ENCODE measurements at regions not wholly inside any gene's neighbourhood (a gene's known extent, or its start where the extent isn't known, plus 50 kb on each side); places are given as distances from the start of the nearest gene placed in this dataset.

- no peak for DNase-seq
Observed at GRCh38 chr11:37688456-37688855, 1090.4 kb upstream of the RAG2 start.

GRCh38 chr11:37687130-37687529 is 1089.1 kb upstream of the RAG2 start:
- no peak for DNase-seq

GRCh38 chr11:37671321-37671720 is 1073.3 kb upstream of the RAG2 start:
- DNase-seq = no peak

- no peak for DNase-seq
Observed at GRCh38 chr11:37666960-37667359, 1068.9 kb upstream of the RAG2 start.

GRCh38 chr11:37657645-37658044 is 1059.6 kb upstream of the RAG2 start:
- DNase-seq = no peak

GRCh38 chr11:37647767-37648166 is 1049.7 kb upstream of the RAG2 start:
- DNase-seq = no peak

GRCh38 chr11:37643968-37644367 is 1045.9 kb upstream of the RAG2 start:
- no peak for DNase-seq

GRCh38 chr11:37642296-37642695 is 1044.3 kb upstream of the RAG2 start:
- no peak for DNase-seq

GRCh38 chr11:37632748-37633147 is 1034.7 kb upstream of the RAG2 start:
- no peak for DNase-seq

- no peak for DNase-seq
Observed at GRCh38 chr11:37630866-37631265, 1032.8 kb upstream of the RAG2 start.

GRCh38 chr11:37623778-37624177 is 1025.7 kb upstream of the RAG2 start:
- no peak for DNase-seq

- DNase-seq = no peak
Observed at GRCh38 chr11:37621662-37622061, 1023.6 kb upstream of the RAG2 start.

- no peak for DNase-seq
Observed at GRCh38 chr11:37616291-37616690, 1018.3 kb upstream of the RAG2 start.

GRCh38 chr11:37613031-37613430 is 1015.0 kb upstream of the RAG2 start:
- no peak for DNase-seq

GRCh38 chr11:37612146-37612545 is 1014.1 kb upstream of the RAG2 start:
- no peak for DNase-seq

GRCh38 chr11:37605229-37605628 is 1007.2 kb upstream of the RAG2 start:
- DNase-seq = no peak

- no peak for DNase-seq
Observed at GRCh38 chr11:37598381-37598780, 1000.3 kb upstream of the RAG2 start.

GRCh38 chr11:37597776-37598175 is 999.7 kb upstream of the RAG2 start:
- DNase-seq = no peak

GRCh38 chr11:37595845-37596244 is 997.8 kb upstream of the RAG2 start:
- DNase-seq = no peak

- no peak for DNase-seq
Observed at GRCh38 chr11:37574361-37574760, 976.3 kb upstream of the RAG2 start.

- no peak for DNase-seq
Observed at GRCh38 chr11:37572491-37573171, 974.6 kb upstream of the RAG2 start.

GRCh38 chr11:37571246-37571645 is 973.2 kb upstream of the RAG2 start:
- no peak for DNase-seq

GRCh38 chr11:37560991-37561390 is 963.0 kb upstream of the RAG2 start:
- no peak for DNase-seq

- DNase-seq = no peak
Observed at GRCh38 chr11:37560346-37560745, 962.3 kb upstream of the RAG2 start.

- no peak for DNase-seq
Observed at GRCh38 chr11:37558619-37559210, 960.7 kb upstream of the RAG2 start.

Measured in NCI-H1092 (cell line).